Panc1 (cell line): ENCODE measurements at regions not wholly inside any gene's neighbourhood (a gene's known extent, or its start where the extent isn't known, plus 50 kb on each side); places are given as distances from the start of the nearest gene placed in this dataset.

Source experiments
- CTCF ChIP-seq: fragments of 450-650 bp; IDR thresholded peaks from 2 replicates; pipeline ENCODE4 v1.5.1; 2017; ENCODE audit warnings: mild to moderate bottlenecking
- POLR2AphosphoS5 ChIP-seq: IDR thresholded peaks from 2 replicates; pipeline ENCODE4 v1.6.1; 2012; ENCODE audit warnings: mild to moderate bottlenecking, low read depth, low read length, moderate library complexity
- REST ChIP-seq, 2 experiments: IDR thresholded peaks; 2 replicates each; pipeline ENCODE4 v1.6.1; 2011 to 2012; ENCODE audit warnings: low read depth in 2 of 2, control low read depth in 1 of 2, low read length in 1 of 2, mild to moderate bottlenecking in 1 of 2, moderate library complexity in 1 of 2; ENCODE audit not compliant: insufficient read depth in 1 of 2
- TCF7L2 ChIP-seq: IDR thresholded peaks from 2 replicates; pipeline ENCODE4 v1.6.1; 2011; ENCODE audit warnings: mild to moderate bottlenecking, low read depth, low read length, inconsistent platforms

DNA sequence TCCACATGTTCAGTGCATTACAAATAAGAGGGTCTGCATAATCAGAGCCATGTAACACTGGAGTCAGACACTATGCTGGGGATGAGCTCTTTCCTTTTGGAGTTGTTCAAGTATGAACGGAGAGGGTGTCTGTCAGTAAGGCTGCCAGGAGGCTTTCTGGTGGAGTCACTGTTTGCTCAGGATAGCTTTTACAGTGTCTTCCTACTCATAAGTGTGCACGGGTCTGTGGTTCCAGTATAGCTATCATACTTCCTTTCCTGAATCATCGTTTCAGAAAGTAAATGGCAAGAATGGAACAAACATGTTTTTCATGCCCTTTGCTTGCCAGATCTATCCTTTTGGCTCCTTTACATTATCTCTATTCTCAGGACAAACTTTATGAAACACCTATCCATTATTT lies 152.7 kb upstream of the CDH11 start:
- TF ChIP-seq CTCF (no peak), POLR2AphosphoS5 (no peak), TCF7L2 (no peak), REST (IDR thresholded peaks at IDR 0.05; ENCODE audit: insufficient read depth in 1 of 2, low read depth in 2 of 2, low read length in 1 of 2) (no peak)
